ENCODE measurements at regions not wholly inside any gene's neighbourhood (a gene's known extent, or its start where the extent isn't known, plus 50 kb on each side); places are given as distances from the start of the nearest gene placed in this dataset.
A peak's percentile ranks its signal among the peaks of the same experiment; 100 is the strongest.
"Not testable (repeated sequence)": the region's sequence is repeated elsewhere in the genome, so short reads cannot be mapped to it uniquely, and the experiment has no call there.

DNA sequence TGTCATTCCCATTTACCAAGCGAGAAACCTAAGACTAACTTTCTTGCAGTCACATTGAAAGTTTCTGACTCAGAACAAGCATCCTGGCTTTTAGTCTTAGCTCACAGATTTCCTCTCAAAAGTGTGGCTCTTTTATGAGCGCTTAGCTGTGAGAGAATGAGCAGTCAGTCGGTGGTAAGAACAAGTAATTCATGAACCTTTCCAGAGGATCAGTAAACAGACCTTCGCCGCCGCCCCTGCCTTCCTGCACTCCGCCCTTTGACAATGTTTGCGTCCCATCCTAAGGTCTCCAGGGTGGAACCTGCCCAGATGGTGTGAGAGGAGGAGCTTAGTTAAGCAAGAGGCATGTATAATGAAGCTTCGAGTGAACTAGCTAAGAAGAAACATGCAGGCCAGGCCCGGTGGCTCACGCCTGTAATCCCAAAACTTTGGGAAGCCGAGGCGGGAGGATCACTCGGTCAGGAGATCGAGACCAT is 142.4 kb downstream of the GLUL start:
- DNase-seq (ENCODE audit: low spot score): no peak
- TF ChIP-seq POLR2A (IDR thresholded peaks at IDR 0.05): no peak
- TF ChIP-seq POLR2AphosphoS5 (IDR thresholded peaks at IDR 0.05): no peak
- TF ChIP-seq CTCF (IDR thresholded peaks at IDR 0.05): no peak
- H3K27me3 ChIP-seq (replicated peaks; ENCODE audit: insufficient read depth): no peaks in the 10 kb centered on the region
- H3K27ac ChIP-seq: no peak overlapping the region
- H3K4me3 ChIP-seq: no peak overlapping the region
- no peaks in the 10 kb centered on the region for H3K9me3 ChIP-seq
- H3K36me3 ChIP-seq: no peaks in the 10 kb centered on the region
- 54% methylated on average over 14 of the region's 15 CpGs for WGBS
- no peaks in the 10 kb centered on the region for H3K4me1 ChIP-seq (replicated peaks)
- intact Hi-C loops (cut with DNase I): no loop called here

DNA sequence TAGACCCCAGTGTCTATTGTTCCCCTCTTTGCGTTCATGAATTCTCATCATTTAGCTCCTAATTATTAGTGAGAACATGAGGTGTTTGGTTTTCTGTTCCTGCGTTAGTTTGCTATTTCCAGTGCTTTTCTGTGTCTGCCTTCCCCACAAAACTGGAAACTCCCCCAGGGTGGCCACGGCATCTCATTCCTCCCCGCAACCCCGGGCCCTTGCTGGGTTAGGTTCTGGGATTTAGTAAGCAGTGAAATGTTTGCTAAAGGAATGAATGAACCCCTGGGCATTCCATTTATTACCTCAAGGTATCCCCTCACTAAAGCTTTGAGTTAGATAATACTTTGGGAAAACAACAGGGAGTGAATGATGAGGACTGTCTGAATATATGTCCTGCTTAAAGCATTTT is 142.9 kb downstream of the GLUL start:
- H3K4me1 ChIP-seq (replicated peaks): no peaks in the 10 kb centered on the region
- no peak overlapping the region for H3K27ac ChIP-seq
- 62% methylated on average over 5 of the region's 5 CpGs for WGBS
- TF ChIP-seq POLR2A (IDR thresholded peaks at IDR 0.05) (no peak), CTCF (IDR thresholded peaks at IDR 0.05) (no peak), POLR2AphosphoS5 (IDR thresholded peaks at IDR 0.05) (no peak)
- no peaks in the 10 kb centered on the region for H3K27me3 ChIP-seq (replicated peaks; ENCODE audit: insufficient read depth)
- no peak overlapping the region for H3K4me3 ChIP-seq
- H3K36me3 ChIP-seq: no peaks in the 10 kb centered on the region
- intact Hi-C loops (cut with DNase I): no loop called here
- H3K9me3 ChIP-seq: no peaks in the 10 kb centered on the region
- DNase-seq (ENCODE audit: low spot score): no peak

DNA sequence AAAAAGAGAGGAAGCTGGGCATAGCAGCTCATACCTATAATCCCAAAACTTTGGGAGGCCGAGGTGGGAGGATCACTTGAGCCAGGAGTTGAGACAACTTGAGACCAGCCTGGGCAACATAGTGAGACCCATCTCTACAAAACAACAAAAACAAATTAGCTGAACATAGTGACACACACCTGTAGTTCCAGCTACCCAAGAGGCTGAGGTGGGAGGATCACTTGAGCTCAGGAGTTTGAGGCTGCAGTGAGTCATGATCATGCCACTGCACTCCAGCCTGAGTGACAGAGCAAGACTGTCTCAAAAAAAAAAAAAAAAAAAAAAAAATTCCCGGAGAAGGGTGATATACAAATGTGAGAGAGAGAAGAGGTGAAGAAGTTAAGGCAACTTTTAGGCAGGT is 143.8 kb downstream of the GLUL start:
- H3K27ac ChIP-seq; H3K4me1 ChIP-seq (replicated peaks); DNase-seq (ENCODE audit: low spot score); H3K9me3 ChIP-seq; H3K36me3 ChIP-seq; H3K4me3 ChIP-seq; intact Hi-C loops (cut with DNase I); H3K27me3 ChIP-seq (replicated peaks; ENCODE audit: insufficient read depth): not testable (repeated sequence)
- 94% methylated on average over 2 of the region's 2 CpGs for WGBS

GRCh38 chr1:182246783-182247182 is 144.8 kb downstream of the GLUL start:
- H3K4me1 ChIP-seq (replicated peaks): no peaks in the 10 kb centered on the region
- 69% methylated on average over 5 of the region's 5 CpGs for WGBS
- H3K36me3 ChIP-seq: no peaks in the 10 kb centered on the region
- H3K9me3 ChIP-seq: no peaks in the 10 kb centered on the region
- intact Hi-C loops (cut with DNase I): no loop called here
- H3K27me3 ChIP-seq (replicated peaks; ENCODE audit: insufficient read depth): no peaks in the 10 kb centered on the region
- H3K4me3 ChIP-seq: no peak overlapping the region
- no peak for TF ChIP-seq CTCF (IDR thresholded peaks at IDR 0.05)
- TF ChIP-seq POLR2A (IDR thresholded peaks at IDR 0.05): no peak
- no peak for TF ChIP-seq POLR2AphosphoS5 (IDR thresholded peaks at IDR 0.05)
- DNase-seq (ENCODE audit: low spot score): peak; percentile 11
- H3K27ac ChIP-seq: no peak overlapping the region

GRCh38 chr1:182245040-182245439 is 146.6 kb downstream of the GLUL start:
- TF ChIP-seq POLR2AphosphoS5 (IDR thresholded peaks at IDR 0.05): no peak
- no peak for TF ChIP-seq CTCF (IDR thresholded peaks at IDR 0.05)
- no peak for TF ChIP-seq POLR2A (IDR thresholded peaks at IDR 0.05)
- WGBS: 97% methylated on average over 4 of the region's 4 CpGs
- no peak overlapping the region for H3K4me3 ChIP-seq

More at GRCh38 chr1:182245040-182245439, 146.6 kb downstream of the GLUL start:
- H3K4me1 ChIP-seq (replicated peaks): no peaks in the 10 kb centered on the region
- no peaks in the 10 kb centered on the region for H3K36me3 ChIP-seq
- intact Hi-C loops (cut with DNase I): no loop called here
- no peaks in the 10 kb centered on the region for H3K9me3 ChIP-seq
- DNase-seq (ENCODE audit: low spot score): no peak
- H3K27me3 ChIP-seq (replicated peaks; ENCODE audit: insufficient read depth): no peaks in the 10 kb centered on the region
- no peak overlapping the region for H3K27ac ChIP-seq
